ENCODE measurements at regions not wholly inside any gene's neighbourhood (a gene's known extent, or its start where the extent isn't known, plus 50 kb on each side); places are given as distances from the start of the nearest gene placed in this dataset.

- Histone ChIP-seq H3K27me3 (ENCODE audit: insufficient read depth, low read length) (no peaks in the 10 kb centered on the region), H4K91ac (ENCODE audit: insufficient read length, low read depth, low read length) (no peak overlapping the region), H3K79me2 (ENCODE audit: insufficient read depth, low read length) (no peaks in the 10 kb centered on the region), H3K9ac (ENCODE audit: extremely low read depth, insufficient read length, low read length) (no peak overlapping the region), H3K9me3 (ENCODE audit: control insufficient read depth, low read depth, low read length) (no peaks in the 10 kb centered on the region), H3T11ph (ENCODE audit: low read length) (no peak overlapping the region), H3K56ac (ENCODE audit: insufficient read length, low read depth, low read length) (no peak overlapping the region), H2BK5ac (ENCODE audit: insufficient read length, low read length) (no peak overlapping the region), H2BK120ac (ENCODE audit: low read depth, low read length, poor library complexity, severe bottlenecking) (no peak overlapping the region), H2BK20ac (ENCODE audit: low read depth, low read length, poor library complexity, severe bottlenecking) (no peak overlapping the region), H3K4ac (ENCODE audit: low read depth, low read length) (no peak overlapping the region), H2AK5ac (ENCODE audit: insufficient read length, low read length) (no peak overlapping the region), H3K18ac (ENCODE audit: insufficient read length, low read depth, low read length) (no peak overlapping the region), H3K4me1 (ENCODE audit: insufficient read depth, low read length) (no peaks in the 10 kb centered on the region), H2BK15ac (ENCODE audit: low read depth, low read length) (no peak overlapping the region), H4K20me1 (ENCODE audit: control insufficient read depth, insufficient read depth, insufficient read length) (no peaks in the 10 kb centered on the region), H3K79me1 (ENCODE audit: insufficient read depth, low read depth, low read length, poor library complexity, severe bottlenecking) (no peaks in the 10 kb centered on the region), H4K8ac (replicated peaks; ENCODE audit: insufficient read length, low read depth, low read length) (no peak overlapping the region), H3K27ac (ENCODE audit: insufficient read length, low read depth, low read length) (no peak overlapping the region), H2AFZ (ENCODE audit: low read length) (no peak overlapping the region), H3K4me2 (ENCODE audit: insufficient read depth, insufficient read length, low read length) (no peak overlapping the region), H3K23me2 (ENCODE audit: insufficient read length, low read depth, low read length, poor library complexity, severe bottlenecking) (no peaks in the 10 kb centered on the region), H3K23ac (ENCODE audit: insufficient read length, low read depth, low read length) (no peak overlapping the region), H4K5ac (ENCODE audit: insufficient read length, low read depth, low read length) (no peak overlapping the region), H3K14ac (ENCODE audit: insufficient read depth, low read length) (no peak overlapping the region), H2BK12ac (ENCODE audit: insufficient read length, low read depth, low read length) (no peak overlapping the region)
- H3K36me3 Mint-ChIP-seq (ENCODE audit: insufficient read depth in 1 of 3, low read depth in 3 of 3), result no peaks in the 10 kb centered on the region
- no peak overlapping the region for H3K27ac Mint-ChIP-seq
- no peak overlapping the region for H3K4me3 Mint-ChIP-seq
- H3K27me3 Mint-ChIP-seq (ENCODE audit: low read depth), result no peaks in the 10 kb centered on the region
- DNase-seq, result no peak
- H3K4me1 Mint-ChIP-seq, result no peaks in the 10 kb centered on the region
- no peak for TF ChIP-seq CTCF (conservative IDR thresholded peaks at IDR 0.05)
- H3K9me3 Mint-ChIP-seq, result no peaks in the 10 kb centered on the region; a peak in 1 of 5 replicates
These were observed 178.4 kb downstream of the BMP4 start for GRCh38 chr14:53778263-53778662.
